Peyer's patch (tissue), 4 donors: ENCODE measurements at regions not wholly inside any gene's neighbourhood (a gene's known extent, or its start where the extent isn't known, plus 50 kb on each side); places are given as distances from the start of the nearest gene placed in this dataset.

Experiments
- DNase-seq, 3 donors: peaks; one replicate each; pipeline ENCODE4 v3.0.0-alpha.2; 2017 to 2019
- H3K27ac ChIP-seq, 4 donors: fragments of 200-600 bp; sonication (generic); one replicate each; pipeline ENCODE4 v1.5.1; 2016 to 2019
- H3K27me3 ChIP-seq, 2 donors: fragments of 200-600 bp; sonication (generic); one replicate each; pipeline ENCODE4 v1.5.1; 2019
- H3K36me3 ChIP-seq, 3 donors: fragments of 200-600 bp; sonication (generic); one replicate each; pipeline ENCODE4 v1.5.1; 2016 to 2019
- H3K4me1 ChIP-seq, 4 donors: fragments of 200-600 bp; sonication (generic); one replicate each; pipeline ENCODE4 v1.5.1; 2016 to 2019
- H3K4me3 ChIP-seq, 4 donors: fragments of 200-600 bp; sonication (generic); 1 replicate in 3 of 4; 2 replicates in 1 of 4; pipeline ENCODE4 v1.5.1; 2016 to 2019; ENCODE audit warnings: mild to moderate bottlenecking in 1 of 4
- H3K9me3 ChIP-seq, 4 donors: fragments of 200-600 bp; sonication (generic); one replicate each; pipeline ENCODE4 v1.5.1; 2016 to 2019; ENCODE audit warnings: mild to moderate bottlenecking in 1 of 4
- POLR2A ChIP-seq, 2 donors: fragments of 450-650 bp; IDR thresholded peaks; one replicate each; pipeline ENCODE4 v1.5.1; 2017; ENCODE audit warnings: antibody characterized with exemption in 2 of 2, mild to moderate bottlenecking in 2 of 2, moderate library complexity in 2 of 2
- TF ChIP-seq, protein P1 (sequence below), 6 experiments: fragments of 450-650 bp in 4 of 6; fragments of 200-600 bp in 2 of 6; sonication (generic) in 1 of 6; IDR thresholded peaks; one replicate each; pipeline ENCODE4 v1.5.1; 2017 to 2019; ENCODE audit warnings: antibody characterized with exemption in 6 of 6, mild to moderate bottlenecking in 3 of 6, moderate library complexity in 1 of 6

DNA sequence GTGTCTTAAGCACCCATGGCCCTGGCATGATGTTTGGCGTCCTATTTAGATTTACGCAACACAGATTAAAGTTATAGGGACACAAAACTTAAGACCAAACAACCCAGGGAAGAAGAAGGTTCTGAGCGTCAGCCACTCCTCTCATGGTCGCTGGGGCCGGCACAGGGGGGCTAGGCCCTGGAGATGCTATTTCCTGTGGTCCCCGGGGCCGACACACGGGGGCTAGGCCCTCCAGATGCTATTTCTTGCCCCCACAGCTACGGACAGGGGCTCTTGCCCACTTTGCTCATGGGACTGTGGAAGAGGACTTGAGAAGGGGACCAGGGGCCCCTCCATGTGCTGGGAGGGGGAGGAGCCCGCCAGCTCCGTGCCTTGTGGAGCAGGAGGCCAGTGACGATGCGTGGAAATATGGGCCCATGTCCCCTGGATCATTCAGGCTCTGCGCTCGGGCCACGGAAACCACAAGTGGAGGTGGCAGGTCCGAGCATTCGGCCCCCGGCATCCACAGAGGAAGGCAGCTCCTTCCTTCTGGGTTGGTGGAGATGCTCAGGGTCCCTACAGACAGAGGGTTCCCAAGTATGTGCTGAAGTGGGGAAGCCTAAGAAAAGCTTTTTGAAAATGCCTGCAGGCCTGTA, 711.1 kb downstream of the BRD1 start:
- H3K4me3 ChIP-seq: no peak overlapping the region
- H3K4me1 ChIP-seq: no peaks in the 10 kb centered on the region
- H3K36me3 ChIP-seq: no peaks in the 10 kb centered on the region
- no peak overlapping the region for H3K27ac ChIP-seq
- no peaks in the 10 kb centered on the region for H3K27me3 ChIP-seq
- no peaks in the 10 kb centered on the region for H3K9me3 ChIP-seq
- DNase-seq: no peak
- TF ChIP-seq POLR2A (IDR thresholded peaks at IDR 0.05): no peak
- TF ChIP-seq, protein P1, sequence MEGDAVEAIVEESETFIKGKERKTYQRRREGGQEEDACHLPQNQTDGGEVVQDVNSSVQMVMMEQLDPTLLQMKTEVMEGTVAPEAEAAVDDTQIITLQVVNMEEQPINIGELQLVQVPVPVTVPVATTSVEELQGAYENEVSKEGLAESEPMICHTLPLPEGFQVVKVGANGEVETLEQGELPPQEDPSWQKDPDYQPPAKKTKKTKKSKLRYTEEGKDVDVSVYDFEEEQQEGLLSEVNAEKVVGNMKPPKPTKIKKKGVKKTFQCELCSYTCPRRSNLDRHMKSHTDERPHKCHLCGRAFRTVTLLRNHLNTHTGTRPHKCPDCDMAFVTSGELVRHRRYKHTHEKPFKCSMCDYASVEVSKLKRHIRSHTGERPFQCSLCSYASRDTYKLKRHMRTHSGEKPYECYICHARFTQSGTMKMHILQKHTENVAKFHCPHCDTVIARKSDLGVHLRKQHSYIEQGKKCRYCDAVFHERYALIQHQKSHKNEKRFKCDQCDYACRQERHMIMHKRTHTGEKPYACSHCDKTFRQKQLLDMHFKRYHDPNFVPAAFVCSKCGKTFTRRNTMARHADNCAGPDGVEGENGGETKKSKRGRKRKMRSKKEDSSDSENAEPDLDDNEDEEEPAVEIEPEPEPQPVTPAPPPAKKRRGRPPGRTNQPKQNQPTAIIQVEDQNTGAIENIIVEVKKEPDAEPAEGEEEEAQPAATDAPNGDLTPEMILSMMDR (IDR thresholded peaks at IDR 0.05): no peak

GRCh38 chr22:49116021-49116420, 711.7 kb downstream of the BRD1 start:
- no peak for DNase-seq

GRCh38 chr22:49115197-49115596, 712.5 kb downstream of the BRD1 start:
- TF ChIP-seq, protein P1 (IDR thresholded peaks at IDR 0.05): no peak
- no peak for TF ChIP-seq POLR2A (IDR thresholded peaks at IDR 0.05)
- DNase-seq: no peak
- Histone ChIP-seq H3K27ac (no peak overlapping the region), H3K9me3 (no peaks in the 10 kb centered on the region), H3K4me1 (no peaks in the 10 kb centered on the region), H3K27me3 (no peaks in the 10 kb centered on the region), H3K4me3 (no peak overlapping the region), H3K36me3 (no peaks in the 10 kb centered on the region)

More at GRCh38 chr22:49116021-49116420, 711.7 kb downstream of the BRD1 start:
- TF ChIP-seq POLR2A (IDR thresholded peaks at IDR 0.05): no peak
- TF ChIP-seq, protein P1 (IDR thresholded peaks at IDR 0.05): no peak
- Histone ChIP-seq H3K9me3 (no peaks in the 10 kb centered on the region), H3K27ac (no peak overlapping the region), H3K4me3 (no peak overlapping the region), H3K27me3 (no peaks in the 10 kb centered on the region), H3K36me3 (no peaks in the 10 kb centered on the region), H3K4me1 (no peaks in the 10 kb centered on the region)

DNA sequence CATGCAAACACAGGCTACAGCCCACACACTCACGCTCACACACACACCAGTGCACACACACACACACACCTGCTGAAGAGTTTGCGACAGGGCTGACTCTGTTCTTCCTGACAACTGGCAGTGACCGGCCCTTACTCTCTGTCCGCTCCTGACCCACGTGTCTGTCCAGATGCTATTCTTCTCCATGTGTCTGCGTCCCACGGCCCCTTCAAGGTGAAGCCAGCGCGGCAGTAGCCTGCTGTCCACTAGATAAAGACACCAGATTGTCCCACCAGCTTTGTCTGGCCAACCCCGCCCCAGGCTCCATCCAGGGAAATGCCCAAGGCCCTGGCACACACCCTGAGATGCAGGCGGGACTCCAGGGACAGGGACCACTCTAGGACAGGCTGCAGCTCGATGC, 713.9 kb downstream of the BRD1 start:
- TF ChIP-seq, protein P1 (IDR thresholded peaks at IDR 0.05): no peak
- no peak for TF ChIP-seq POLR2A (IDR thresholded peaks at IDR 0.05)
- DNase-seq: no peak
- no peaks in the 10 kb centered on the region for H3K36me3 ChIP-seq
- no peaks in the 10 kb centered on the region for H3K27me3 ChIP-seq
- H3K27ac ChIP-seq: no peak overlapping the region
- H3K4me1 ChIP-seq: no peaks in the 10 kb centered on the region
- H3K9me3 ChIP-seq: no peaks in the 10 kb centered on the region
- H3K4me3 ChIP-seq: no peak overlapping the region

GRCh38 chr22:49112661-49113626, 714.7 kb downstream of the BRD1 start:
- Histone ChIP-seq H3K27me3 (no peaks in the 10 kb centered on the region), H3K36me3 (no peaks in the 10 kb centered on the region), H3K9me3 (no peaks in the 10 kb centered on the region), H3K4me1 (no peaks in the 10 kb centered on the region), H3K27ac (no peak overlapping the region), H3K4me3 (no peak overlapping the region)
- DNase-seq: no peak
- TF ChIP-seq POLR2A (IDR thresholded peaks at IDR 0.05): no peak
- TF ChIP-seq, protein P1 (IDR thresholded peaks at IDR 0.05): no peak
